RWPE1 (cell line): ENCODE measurements at regions not wholly inside any gene's neighbourhood (a gene's known extent, or its start where the extent isn't known, plus 50 kb on each side); places are given as distances from the start of the nearest gene placed in this dataset.

Experiments used
- CTCF ChIA-PET: fragments of 350-600 bp; sonication (Branson Sonifier 250); formaldehyde crosslinking; extraction: SDS; loops from one replicate; lab custom pipeline; 2021; lab: Yijun Ruan, JAX
- POLR2A ChIA-PET: fragments of 400-600 bp; formaldehyde crosslinking; extraction: SDS; loops from one replicate; lab custom pipeline; 2020; ENCODE audit warnings: antibody characterized with exemption; ENCODE audit not compliant: low non-redundant PET; lab: Yijun Ruan, JAX
- DNase-seq: peaks from one replicate; pipeline ENCODE4 v3.0.0; 2012; ENCODE audit warnings: low spot score
- H3K27ac ChIP-seq: fragments of 450-650 bp; 2 replicates; pipeline ENCODE4 v1.5.1; 2017
- TF ChIP-seq, protein P1 (sequence below): fragments of 450-650 bp; conservative IDR thresholded peaks from 2 replicates; pipeline ENCODE4 v1.5.1; 2017; ENCODE audit warnings: low read depth, mild to moderate bottlenecking

DNA sequence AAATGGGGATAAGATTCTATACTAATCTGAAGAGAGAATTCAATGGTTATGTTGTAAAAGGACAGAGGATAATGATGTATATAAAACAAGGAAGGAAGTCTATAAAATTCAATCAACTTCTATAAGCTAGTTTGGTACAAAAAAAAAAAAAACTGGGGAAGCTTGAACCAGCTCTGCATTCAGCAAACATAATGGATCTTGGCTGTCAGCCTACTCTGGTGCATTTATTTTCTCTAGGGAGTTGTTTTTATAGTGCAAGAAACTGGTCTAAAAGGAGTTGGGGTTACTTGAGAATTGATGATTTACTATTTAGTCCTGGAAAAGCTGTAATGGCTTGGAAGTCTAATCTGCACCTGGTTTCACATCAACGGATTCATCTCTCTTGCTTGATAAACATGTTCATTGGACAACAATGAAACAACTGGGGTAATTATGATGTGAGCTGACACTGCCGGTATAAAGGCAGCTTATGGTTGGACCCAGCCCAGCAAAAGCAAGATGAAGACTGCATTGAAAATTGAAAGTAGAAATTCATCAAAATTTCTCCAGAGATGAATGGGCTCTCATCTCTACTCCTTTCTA, 199.4 kb upstream of the NRIP1 start:
- H3K27ac ChIP-seq = no peak overlapping the region
- ChIA-PET CTCF (interaction anchor here (0.6 kb wide), 1 partner anchor 42 kb away, joined by 3 read pairs; no protein-coding TSS in a partner anchor), POLR2A (no interaction called here)
- DNase-seq = no peak
- TF ChIP-seq, protein P1, sequence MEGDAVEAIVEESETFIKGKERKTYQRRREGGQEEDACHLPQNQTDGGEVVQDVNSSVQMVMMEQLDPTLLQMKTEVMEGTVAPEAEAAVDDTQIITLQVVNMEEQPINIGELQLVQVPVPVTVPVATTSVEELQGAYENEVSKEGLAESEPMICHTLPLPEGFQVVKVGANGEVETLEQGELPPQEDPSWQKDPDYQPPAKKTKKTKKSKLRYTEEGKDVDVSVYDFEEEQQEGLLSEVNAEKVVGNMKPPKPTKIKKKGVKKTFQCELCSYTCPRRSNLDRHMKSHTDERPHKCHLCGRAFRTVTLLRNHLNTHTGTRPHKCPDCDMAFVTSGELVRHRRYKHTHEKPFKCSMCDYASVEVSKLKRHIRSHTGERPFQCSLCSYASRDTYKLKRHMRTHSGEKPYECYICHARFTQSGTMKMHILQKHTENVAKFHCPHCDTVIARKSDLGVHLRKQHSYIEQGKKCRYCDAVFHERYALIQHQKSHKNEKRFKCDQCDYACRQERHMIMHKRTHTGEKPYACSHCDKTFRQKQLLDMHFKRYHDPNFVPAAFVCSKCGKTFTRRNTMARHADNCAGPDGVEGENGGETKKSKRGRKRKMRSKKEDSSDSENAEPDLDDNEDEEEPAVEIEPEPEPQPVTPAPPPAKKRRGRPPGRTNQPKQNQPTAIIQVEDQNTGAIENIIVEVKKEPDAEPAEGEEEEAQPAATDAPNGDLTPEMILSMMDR = no peak

DNA sequence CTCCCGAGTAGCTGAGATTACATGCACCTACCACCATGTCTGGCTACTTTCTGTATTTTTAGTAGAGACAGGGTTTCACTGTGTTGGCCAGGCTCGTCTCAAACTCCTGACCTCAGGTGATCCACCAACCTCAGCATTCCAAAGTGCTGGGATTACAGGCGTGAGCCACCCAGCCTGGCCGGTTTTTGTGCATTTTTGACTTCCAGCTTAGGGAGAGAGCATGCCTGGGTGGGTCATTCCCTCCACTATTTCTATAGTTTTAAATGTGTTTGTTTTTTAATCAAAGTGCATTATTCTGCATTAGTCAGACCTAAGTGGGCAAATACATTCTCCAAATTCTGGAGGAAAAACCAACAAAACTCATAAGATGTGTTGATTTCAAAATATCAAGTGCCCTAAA, 207.4 kb upstream of the NRIP1 start:
- no peak for DNase-seq
- ChIA-PET CTCF (no interaction called here), POLR2A (no interaction called here)
- H3K27ac ChIP-seq = no peak overlapping the region
- TF ChIP-seq, protein P1 = no peak

DNA sequence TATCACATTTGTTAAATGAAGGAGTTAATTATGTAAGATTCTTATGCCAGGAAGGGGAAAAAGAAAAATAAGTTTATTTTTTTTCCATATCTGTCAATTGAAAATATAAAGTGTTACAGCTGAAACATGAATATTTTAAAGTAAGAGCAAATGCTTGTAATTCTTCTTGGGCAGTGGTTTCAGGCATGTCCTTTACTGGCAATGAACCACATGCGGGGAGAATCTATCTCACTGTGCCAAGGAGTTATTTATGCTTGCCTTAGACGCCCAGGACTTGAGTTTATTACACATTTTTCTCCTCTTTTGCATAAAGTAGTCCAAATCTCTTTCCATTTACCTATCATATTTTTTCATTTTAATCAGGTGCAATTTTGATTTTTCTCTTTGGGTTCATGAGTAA, 207.8 kb upstream of the NRIP1 start:
- TF ChIP-seq, protein P1 = no peak
- ChIA-PET POLR2A (no interaction called here), CTCF (no interaction called here)
- H3K27ac ChIP-seq = no peak overlapping the region
- no peak for DNase-seq

DNA sequence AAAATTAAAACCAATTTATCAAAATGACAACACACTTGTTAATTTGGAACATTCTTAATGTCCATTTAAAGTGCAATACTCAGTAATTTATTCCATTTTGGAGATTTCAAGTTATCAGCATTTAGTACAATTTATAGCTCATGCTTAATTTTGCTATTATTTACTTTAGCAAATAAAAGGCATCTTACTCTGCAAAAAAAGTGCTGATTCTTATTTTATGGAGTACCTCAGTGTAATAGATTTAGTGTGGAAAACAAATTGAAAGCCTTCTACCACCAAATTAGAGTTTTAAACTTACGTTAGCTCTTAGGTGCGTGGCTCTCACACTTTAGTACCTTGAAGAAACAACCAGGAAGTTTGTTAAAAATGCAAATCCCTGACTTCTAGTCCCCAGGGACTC, 208.4 kb upstream of the NRIP1 start:
- CTCF ChIA-PET = no interaction called here
- TF ChIP-seq, protein P1 = no peak
- POLR2A ChIA-PET = no interaction called here
- H3K27ac ChIP-seq = no peak overlapping the region
- DNase-seq = no peak

DNA sequence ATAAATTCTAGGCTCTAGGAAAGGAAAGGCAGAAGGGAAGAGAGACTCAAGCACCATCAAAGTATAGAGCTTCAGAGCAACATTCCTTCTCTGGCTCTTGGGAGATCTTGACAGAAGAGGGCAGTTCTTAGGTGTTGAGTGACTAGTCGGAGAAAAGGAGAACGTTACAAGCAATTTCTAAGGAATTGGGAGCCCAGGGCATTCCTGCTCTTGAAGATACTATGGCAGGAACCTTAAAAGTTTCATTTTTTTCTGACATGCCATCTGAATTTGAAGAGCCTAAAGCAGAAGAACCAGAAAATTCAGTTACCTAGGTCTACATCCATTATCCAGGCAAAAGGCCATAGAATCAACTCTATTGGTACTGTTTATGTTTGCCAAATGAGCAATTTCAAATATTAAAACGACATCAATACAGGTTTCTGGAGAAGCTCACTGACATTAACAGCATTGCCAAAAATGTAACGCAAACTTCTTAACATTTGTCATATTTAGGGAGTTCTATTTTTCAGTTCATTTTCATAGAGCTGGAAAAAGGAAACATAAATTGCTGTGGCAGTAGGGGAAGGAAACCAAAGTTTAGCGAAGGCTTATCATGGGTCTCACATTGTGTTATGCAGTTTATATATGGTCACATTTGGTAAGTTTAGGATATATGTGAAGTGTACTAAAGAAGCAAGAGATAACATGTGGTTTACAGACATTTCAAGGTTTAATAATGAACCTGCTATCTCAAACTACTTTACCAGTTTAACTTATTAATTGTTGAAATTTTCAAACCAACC, 210.1 kb upstream of the NRIP1 start:
- ChIA-PET POLR2A (no interaction called here), CTCF (interaction anchor here (0.6 kb wide), 1 partner anchor 105 kb away, joined by 3 read pairs; no protein-coding TSS in a partner anchor)
- no peak overlapping the region for H3K27ac ChIP-seq
- TF ChIP-seq, protein P1 = no peak
- DNase-seq = no peak

DNA sequence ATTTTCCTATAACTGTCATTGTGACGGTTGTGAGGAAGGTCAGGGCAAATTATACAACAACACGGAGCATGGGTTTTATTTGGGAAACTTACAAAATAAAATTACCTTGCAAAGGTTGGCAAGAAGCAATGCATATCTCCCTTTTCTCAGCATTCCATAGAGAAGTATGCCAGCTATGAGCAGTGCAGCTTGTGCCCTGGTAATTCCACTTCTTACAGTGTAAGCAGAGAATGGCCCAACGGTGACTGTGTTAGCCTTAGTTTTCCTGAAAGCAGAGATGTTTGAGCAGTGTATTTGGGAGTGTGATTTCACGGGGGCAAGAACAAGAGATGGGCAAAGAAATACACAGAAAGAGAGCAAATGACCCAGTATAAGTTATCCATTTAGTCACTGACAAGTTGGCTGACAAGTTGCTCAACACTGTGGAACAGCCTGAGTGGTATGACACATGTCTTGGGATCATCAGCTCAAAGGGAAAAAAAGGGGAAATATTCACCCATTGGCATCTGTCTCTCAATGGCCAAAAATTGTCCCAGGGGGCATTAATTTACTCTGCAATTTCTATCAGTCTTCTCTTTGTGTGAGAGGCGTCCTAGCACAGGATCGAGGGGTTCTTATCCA, 210.9 kb upstream of the NRIP1 start:
- POLR2A ChIA-PET = no interaction called here

More for the DNA sequence above, 210.9 kb upstream of the NRIP1 start:
- TF ChIP-seq, protein P1 = no peak
- no peak for DNase-seq
- CTCF ChIA-PET = interaction anchor here (0.6 kb wide), 1 partner anchor 162 kb away, joined by 3 read pairs; no protein-coding TSS in a partner anchor
- H3K27ac ChIP-seq = no peak overlapping the region
